Adrenal gland (tissue), 9 donors: ENCODE measurements at regions not wholly inside any gene's neighbourhood (a gene's known extent, or its start where the extent isn't known, plus 50 kb on each side); places are given as distances from the start of the nearest gene placed in this dataset.
"Not testable (repeated sequence)": the region's sequence is repeated elsewhere in the genome, so short reads cannot be mapped to it uniquely, and the experiment has no call there.

ENCODE experiments used
- DNase-seq, 7 donors: peaks; one replicate each; pipeline ENCODE4 v3.0.0-alpha.2; 2019 to 2020
- H3K27ac ChIP-seq, 5 donors: fragments of 200-600 bp; sonication (generic) in 4 of 5; 1 replicate in 3 of 5; 2 replicates in 2 of 5; pipeline versions ENCODE4 v1.5.1 to v1.8.0; 2016 to 2020; ENCODE audit warnings: mild to moderate bottlenecking in 1 of 5
- H3K27me3 ChIP-seq: fragments of 200-600 bp; 2 replicates; pipeline ENCODE4 v1.8.0; 2021
- H3K36me3 ChIP-seq, 2 donors: fragments of 200-600 bp; replicated peaks in 1 of 2; 1 replicate in 1 of 2; 2 replicates in 1 of 2; pipeline versions ENCODE4 v1.5.1 to v1.8.0; 2018 to 2022
- H3K4me1 ChIP-seq, 2 donors: fragments of 200-600 bp; replicated peaks in 1 of 2; 1 replicate in 1 of 2; 2 replicates in 1 of 2; pipeline versions ENCODE4 v1.5.1 to v1.8.0; 2018 to 2021
- H3K4me3 ChIP-seq, 4 donors: fragments of 200-600 bp; sonication (generic) in 3 of 4; one replicate each; pipeline ENCODE4 v1.5.1; 2016 to 2018
- H3K9me3 ChIP-seq, 3 donors: fragments of 200-600 bp; sonication (generic) in 1 of 3; replicated peaks in 1 of 3; 1 replicate in 2 of 3; 2 replicates in 1 of 3; pipeline versions ENCODE4 v1.5.1 to v1.8.0; 2016 to 2021
- CTCF ChIP-seq, 6 experiments: fragments of 450-650 bp in 4 of 6; fragments of 200-600 bp in 2 of 6; sonication (generic) in 1 of 6; IDR thresholded peaks; 1 replicate in 5 of 6; 2 replicates in 1 of 6; pipeline versions ENCODE4 v1.5.1 to v1.8.0; 2016 to 2021; ENCODE audit warnings: antibody characterized with exemption in 6 of 6, mild to moderate bottlenecking in 2 of 6, moderate library complexity in 1 of 6
- POLR2A ChIP-seq, 2 donors: fragments of 450-650 bp; IDR thresholded peaks; one replicate each; pipeline ENCODE4 v1.6.1; 2017; ENCODE audit warnings: antibody characterized with exemption in 2 of 2, mild to moderate bottlenecking in 2 of 2, moderate library complexity in 1 of 2
- WGBS, 4 donors: extraction: QIAGEN DNeasy Blood & Tissue Kit in 2 of 4; methylation state at CpG; one replicate each; pipeline versions ENCODE4 v1.1.5 to v1.1.7; 2013 to 2017; 5-methylcytosine and 5-hydroxymethylcytosine counted together
- intact Hi-C, 2 donors: fragments of 100-400 bp; cut with DNase I; formaldehyde crosslinking; loops; one replicate each; pipeline versions ENCODE4 v1.14.1 to v1.15.0; 2022 to 2023
- donor health status: healthy with polysubstance abuse.
- donor health status: Bipolar disorder and iron deficiency.
- donor health status: DM: yes; HTN: yes; CAD: no.
- donor health status: DM: no; HTN: no; CAD: no.
- donor health status: DM: no; HTN: no; CAD: no.

GRCh38 chr10:9850415-9850814, 1167.3 kb upstream of the CELF2 start:
- intact Hi-C loops: no loop called here
- H3K36me3 ChIP-seq: no peaks in the 10 kb centered on the region
- no peaks in the 10 kb centered on the region for H3K4me1 ChIP-seq
- peaks cover 0 to 9% (median 0%) of the 10 kb centered on the region in 3 donors for H3K9me3 ChIP-seq
- no peak overlapping the region for H3K27ac ChIP-seq
- no peaks in the 10 kb centered on the region for H3K27me3 ChIP-seq
- peak in 1 of 7 donors; percentile 23 for DNase-seq
- no peak for TF ChIP-seq POLR2A (IDR thresholded peaks at IDR 0.05)
- no peak for TF ChIP-seq CTCF (IDR thresholded peaks at IDR 0.05)
- no peak overlapping the region for H3K4me3 ChIP-seq
- WGBS, 4 donors: 49 to 58% (median 53%) methylated on average over 3 of the region's 3 CpGs

- Histone ChIP-seq H3K27me3 (no peaks in the 10 kb centered on the region), H3K27ac (no peak overlapping the region), H3K9me3 (peaks cover 0 to 9% (median 0%) of the 10 kb centered on the region in 3 donors), H3K4me1 (no peaks in the 10 kb centered on the region), H3K4me3 (no peak overlapping the region), H3K36me3 (no peaks in the 10 kb centered on the region)
- no peak for DNase-seq
- intact Hi-C loops: no loop called here
- TF ChIP-seq CTCF (IDR thresholded peaks at IDR 0.05) (no peak), POLR2A (IDR thresholded peaks at IDR 0.05) (no peak)
These were observed 1165.9 kb upstream of the CELF2 start for GRCh38 chr10:9851808-9852207.

GRCh38 chr10:9853405-9854355, 1164.0 kb upstream of the CELF2 start:
- no peaks in the 10 kb centered on the region for H3K4me1 ChIP-seq
- H3K27ac ChIP-seq: no peak overlapping the region
- no peak for TF ChIP-seq CTCF (IDR thresholded peaks at IDR 0.05)
- no peak for TF ChIP-seq POLR2A (IDR thresholded peaks at IDR 0.05)
- intact Hi-C loops: no loop called here
- 61 to 65% (median 62%) methylated on average over 4 of the region's 4 CpGs for WGBS, 4 donors
- H3K4me3 ChIP-seq: no peak overlapping the region
- no peak for DNase-seq
- no peaks in the 10 kb centered on the region for H3K27me3 ChIP-seq
- H3K36me3 ChIP-seq: no peaks in the 10 kb centered on the region
- peaks cover 0 to 9% (median 0%) of the 10 kb centered on the region in 3 donors for H3K9me3 ChIP-seq

DNA sequence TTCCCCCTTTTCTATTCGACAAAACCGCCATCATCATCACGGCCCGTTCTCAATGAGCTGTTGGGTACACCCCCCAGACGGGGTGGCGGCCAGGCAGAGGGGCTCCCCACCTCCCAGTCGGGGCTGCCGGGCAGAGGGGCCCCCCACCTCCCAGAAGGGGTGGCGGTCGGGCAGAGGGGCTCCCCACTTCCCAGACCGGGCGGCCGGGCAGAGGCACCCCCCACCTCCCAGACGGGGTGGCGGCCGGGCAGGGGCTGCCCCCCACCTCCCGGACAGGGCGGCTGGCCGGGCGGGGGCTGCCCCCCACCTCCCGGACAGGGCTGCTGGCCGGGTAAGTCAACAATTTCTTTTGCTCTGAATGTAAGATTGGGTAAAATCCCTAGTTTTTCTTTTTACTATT, 1162.2 kb upstream of the CELF2 start:
- H3K4me1 ChIP-seq, H3K4me3 ChIP-seq, H3K36me3 ChIP-seq, H3K9me3 ChIP-seq, H3K27ac ChIP-seq, H3K27me3 ChIP-seq, DNase-seq, intact Hi-C loops: not testable (repeated sequence)
- 89 to 96% (median 92%) methylated on average over 7 to 22 of the region's 22 CpGs for whole genome bisulfite sequencing, 4 donors

DNA sequence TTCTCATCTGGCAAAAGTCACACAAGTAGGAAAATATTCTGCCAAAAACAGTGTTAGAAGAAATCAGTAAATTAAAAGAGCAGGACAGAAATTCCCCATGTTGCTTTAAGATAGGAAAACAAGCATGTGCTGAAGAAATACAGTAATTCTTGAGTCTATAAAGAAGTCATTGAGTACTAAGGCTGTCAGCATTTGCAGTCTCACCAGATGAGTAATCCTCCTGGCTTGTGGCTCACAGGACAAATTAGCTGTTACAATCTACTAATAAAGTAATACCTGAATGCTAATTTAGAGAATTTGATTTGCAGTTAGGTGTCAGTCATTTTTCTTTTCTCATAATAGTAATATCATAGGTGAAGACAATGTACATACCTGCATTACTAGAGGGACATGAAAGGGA, 1158.9 kb upstream of the CELF2 start:
- intact Hi-C loops: no loop called here

More for the DNA sequence above, 1158.9 kb upstream of the CELF2 start:
- H3K27ac ChIP-seq: no peak overlapping the region
- no peak for TF ChIP-seq CTCF (IDR thresholded peaks at IDR 0.05)
- no peak for TF ChIP-seq POLR2A (IDR thresholded peaks at IDR 0.05)
- DNase-seq: no peak
- H3K4me1 ChIP-seq: no peaks in the 10 kb centered on the region
- no peaks in the 10 kb centered on the region for H3K9me3 ChIP-seq
- H3K4me3 ChIP-seq: no peak overlapping the region
- no peaks in the 10 kb centered on the region for H3K27me3 ChIP-seq
- H3K36me3 ChIP-seq: no peaks in the 10 kb centered on the region
